H1 (cell line): ENCODE measurements at regions not wholly inside any gene's neighbourhood (a gene's known extent, or its start where the extent isn't known, plus 50 kb on each side); places are given as distances from the start of the nearest gene placed in this dataset.

Experiments used
- CTCF ChIA-PET: fragments of 300-600 bp; sonication (Branson Sonifier 250); formaldehyde crosslinking; loops from one replicate; lab custom pipeline; 2021; ENCODE audit not compliant: partially characterized antibody; lab: Charles Lee
- POLR2A ChIA-PET: fragments of 300-600 bp; sonication (Branson Sonifier 250); formaldehyde crosslinking; loops from one replicate; lab custom pipeline; 2021; ENCODE audit warnings: inconsistent platforms; ENCODE audit not compliant: partially characterized antibody; lab: Charles Lee
- DNase-seq, 2 experiments: peaks; one replicate each; pipeline versions ENCODE4 v3.0.0 to v3.0.0-alpha.2; 2010 to 2022; ENCODE audit warnings: low spot score in 2 of 2, low read depth in 1 of 2, mixed read lengths in 1 of 2
- FAIRE-seq: peaks from 2 replicates; lab custom pipeline; 2011; peaks lifted over from hg19 to GRCh38; lab: Jason Lieb, UNC
- H2AFZ ChIP-seq: 2 replicates; pipeline ENCODE4 v1.8.1; 2012; ENCODE audit warnings: low read length, inconsistent platforms
- H2AK5ac ChIP-seq: 2 replicates; pipeline ENCODE4 v1.6.1; 2013; ENCODE audit warnings: low read depth, low read length
- H2BK120ac ChIP-seq: replicated peaks from 2 replicates; pipeline ENCODE3; 2013; ENCODE audit warnings: low read depth, low read length, inconsistent platforms
- H2BK12ac ChIP-seq: 2 replicates; pipeline ENCODE4 v1.6.1; 2013; ENCODE audit warnings: low read depth, low read length
- H2BK15ac ChIP-seq: 2 replicates; pipeline ENCODE4 v1.6.1; 2013; ENCODE audit warnings: low read length
- H2BK20ac ChIP-seq: 2 replicates; pipeline ENCODE4 v1.6.1; 2013; ENCODE audit warnings: low read length
- H2BK5ac ChIP-seq: 2 replicates; pipeline ENCODE4 v1.6.1; 2013; ENCODE audit warnings: low read depth, low read length
- H3K14ac ChIP-seq: 2 replicates; pipeline ENCODE4 v1.6.1; 2013; ENCODE audit warnings: inconsistent platforms; ENCODE audit not compliant: insufficient read length
- H3K18ac ChIP-seq: 2 replicates; pipeline ENCODE4 v1.6.1; 2013; ENCODE audit warnings: low read length; ENCODE audit errors: extremely low read depth
- H3K23ac ChIP-seq: 2 replicates; pipeline ENCODE4 v1.6.1; 2013; ENCODE audit warnings: inconsistent platforms; ENCODE audit not compliant: insufficient read length
- H3K23me2 ChIP-seq: 2 replicates; pipeline ENCODE4 v1.6.1; 2013; ENCODE audit warnings: low read depth, low read length
- H3K27ac ChIP-seq: 2 replicates; pipeline ENCODE4 v1.6.1; 2011; ENCODE audit warnings: low read depth, low read length, inconsistent platforms
- H3K27me3 ChIP-seq, 4 experiments: replicated peaks in 1 of 4; 1 replicate in 1 of 4; 2 replicates in 3 of 4; pipeline versions ENCODE4 v1.6.1 to v1.8.1; 2011 to 2013; ENCODE audit warnings: low read length in 3 of 4, mild to moderate bottlenecking in 3 of 4, inconsistent platforms in 2 of 4, mixed read lengths in 2 of 4, moderate library complexity in 1 of 4; ENCODE audit not compliant: control insufficient read depth in 3 of 4, insufficient read depth in 3 of 4; ENCODE audit errors: extremely low read depth in 1 of 4
- H3K36me3 ChIP-seq, 4 experiments: 2 replicates each; pipeline versions ENCODE4 v1.6.1 to v1.8.1; 2011 to 2013; ENCODE audit warnings: mild to moderate bottlenecking in 4 of 4, low read length in 3 of 4, moderate library complexity in 2 of 4, control low read depth in 1 of 4, inconsistent platforms in 1 of 4; ENCODE audit not compliant: insufficient read depth in 4 of 4, control insufficient read depth in 2 of 4
- H3K4ac ChIP-seq: replicated peaks from 2 replicates; pipeline ENCODE3; 2013; ENCODE audit warnings: low read length, low read depth, mixed read lengths, inconsistent platforms; ENCODE audit not compliant: insufficient read length
- H3K4me1 ChIP-seq, 4 experiments: replicated peaks in 1 of 4; 1 replicate in 1 of 4; 2 replicates in 3 of 4; pipeline versions ENCODE4 v1.6.1 to v1.8.1; 2011 to 2013; ENCODE audit warnings: low read length in 3 of 4, inconsistent platforms in 2 of 4, mixed read lengths in 1 of 4; ENCODE audit not compliant: insufficient read depth in 4 of 4, control insufficient read depth in 3 of 4
- H3K4me2 ChIP-seq, 2 experiments: 2 replicates each; pipeline versions ENCODE4 v1.6.1 to v1.8.1; 2011 to 2013; ENCODE audit warnings: low read depth in 2 of 2, low read length in 2 of 2, control low read depth in 1 of 2, inconsistent platforms in 1 of 2, mild to moderate bottlenecking in 1 of 2; ENCODE audit not compliant: insufficient read depth in 1 of 2
- H3K4me3 ChIP-seq, 4 experiments: fragments of 200-600, 300-600 bp in 1 of 4; sonication (generic), shearing (Covaris generic), sonication (Bioruptor Twin) in 1 of 4; 2 replicates each; pipeline versions ENCODE4 v1.5.1 to v1.8.1; 2011 to 2016; ENCODE audit warnings: low read length in 4 of 4, low read depth in 3 of 4, control low read depth in 2 of 4, inconsistent platforms in 2 of 4, mild to moderate bottlenecking in 2 of 4, mixed read lengths in 1 of 4, moderate library complexity in 1 of 4; ENCODE audit not compliant: insufficient read depth in 2 of 4; ENCODE audit errors: extremely low read depth in 1 of 4
- H3K56ac ChIP-seq: replicated peaks from 2 replicates; pipeline ENCODE3; 2013; ENCODE audit warnings: low read depth, mild to moderate bottlenecking, mixed read lengths, low read length, inconsistent platforms; ENCODE audit not compliant: insufficient read length
- H3K79me1 ChIP-seq: 2 replicates; pipeline ENCODE4 v1.6.1; 2013; ENCODE audit warnings: low read depth, low read length, control low read depth
- H3K79me2 ChIP-seq, 2 experiments: 2 replicates each; pipeline versions ENCODE4 v1.6.1 to v1.8.1; 2012 to 2013; ENCODE audit warnings: low read length in 2 of 2, mild to moderate bottlenecking in 2 of 2, inconsistent platforms in 1 of 2; ENCODE audit not compliant: insufficient read depth in 2 of 2, control insufficient read depth in 1 of 2
- H3K9ac ChIP-seq, 4 experiments: replicated peaks in 1 of 4; 1 replicate in 1 of 4; 2 replicates in 3 of 4; pipeline versions ENCODE4 v1.6.1 to v1.8.1; 2011 to 2013; ENCODE audit warnings: low read depth in 3 of 4, low read length in 3 of 4, control low read depth in 2 of 4, mild to moderate bottlenecking in 2 of 4, moderate library complexity in 2 of 4, inconsistent platforms in 1 of 4; ENCODE audit errors: extremely low read depth in 1 of 4
- H3K9me3 ChIP-seq, 2 experiments: 2 replicates each; pipeline versions ENCODE4 v1.6.1 to v1.8.1; 2012 to 2013; ENCODE audit warnings: mild to moderate bottlenecking in 2 of 2, moderate library complexity in 2 of 2, control low read depth in 1 of 2, inconsistent platforms in 1 of 2, low read depth in 1 of 2, low read length in 1 of 2, mixed read lengths in 1 of 2; ENCODE audit not compliant: insufficient read depth in 2 of 2
- H4K20me1 ChIP-seq, 2 experiments: replicated peaks in 1 of 2; 2 replicates each; pipeline versions ENCODE3 to v1.8.1; 2011 to 2013; ENCODE audit warnings: inconsistent platforms in 2 of 2, low read length in 2 of 2, mild to moderate bottlenecking in 1 of 2; ENCODE audit not compliant: insufficient read depth in 2 of 2, control insufficient read depth in 1 of 2
- H4K5ac ChIP-seq: 2 replicates; pipeline ENCODE4 v1.6.1; 2013; ENCODE audit warnings: low read length, low read depth, mixed read lengths, inconsistent platforms; ENCODE audit not compliant: insufficient read length
- H4K8ac ChIP-seq: 2 replicates; pipeline ENCODE4 v1.8.0; 2013; ENCODE audit warnings: mild to moderate bottlenecking, moderate library complexity, low read length, inconsistent platforms; ENCODE audit not compliant: insufficient read depth; ENCODE audit errors: extremely low read depth
- H4K91ac ChIP-seq: replicated peaks from 2 replicates; pipeline ENCODE3; 2013; ENCODE audit warnings: low read length, mixed read lengths, inconsistent platforms; ENCODE audit not compliant: insufficient read length
- BCL11A ChIP-seq, 2 experiments: IDR thresholded peaks; one replicate each; pipeline ENCODE4 v1.6.1; 2011; ENCODE audit warnings: low read depth in 2 of 2, low read length in 2 of 2, mild to moderate bottlenecking in 2 of 2
- BRCA1 ChIP-seq: IDR thresholded peaks from 2 replicates; pipeline ENCODE4 v1.6.1; 2012; ENCODE audit warnings: low read depth, low read length, improper control_type of control experiment
- CHD1 ChIP-seq: IDR thresholded peaks from 2 replicates; pipeline ENCODE4 v1.6.1; 2012; ENCODE audit warnings: low read depth, low read length, improper control_type of control experiment
- CREB1 ChIP-seq: IDR thresholded peaks from 2 replicates; pipeline ENCODE4 v1.6.1; 2012; ENCODE audit warnings: inconsistent platforms
- GABPA ChIP-seq: IDR thresholded peaks from 2 replicates; pipeline ENCODE4 v1.6.1; 2011; ENCODE audit warnings: mild to moderate bottlenecking, low read length, moderate library complexity, borderline replicate concordance; ENCODE audit not compliant: insufficient read depth
- HDAC2 ChIP-seq, 2 experiments: fragments of 300-600 bp in 1 of 2; sonication (generic) in 1 of 2; IDR thresholded peaks; 2 replicates each; pipeline ENCODE4 v1.6.1; 2011 to 2012; ENCODE audit warnings: low read depth in 2 of 2, low read length in 2 of 2, mild to moderate bottlenecking in 2 of 2, moderate library complexity in 2 of 2, borderline replicate concordance in 1 of 2, inconsistent platforms in 1 of 2
- KDM4A ChIP-seq: IDR thresholded peaks from one replicate; pipeline ENCODE4 v1.7.1; 2012; ENCODE audit warnings: low read depth, mild to moderate bottlenecking, moderate library complexity, low read length, inconsistent platforms; ENCODE audit not compliant: severe bottlenecking
- RBBP5 ChIP-seq: IDR thresholded peaks from 2 replicates; pipeline ENCODE4 v1.7.1; 2012; ENCODE audit warnings: low read depth, mild to moderate bottlenecking, inconsistent platforms, low read length, moderate library complexity, borderline replicate concordance
- SP4 ChIP-seq: IDR thresholded peaks from 2 replicates; pipeline ENCODE4 v1.6.1; 2012; ENCODE audit warnings: low read length, inconsistent platforms
- ZNF274 ChIP-seq: IDR thresholded peaks from 2 replicates; pipeline ENCODE4 v1.7.0; 2012; ENCODE audit warnings: low read length, borderline replicate concordance; ENCODE audit errors: extremely low read depth
- WGBS, 2 experiments: shearing (Covaris generic) in 1 of 2; methylation state at CpG; one replicate each; pipeline versions ENCODE4 v1.1.6 to v1.1.7; 2013 to 2015; ENCODE audit warnings: low lambda C conversion rate in 2 of 2, mixed read lengths in 2 of 2, inconsistent platforms in 1 of 2, low coverage in 1 of 2, missing lambda C conversion rate in 1 of 2; ENCODE audit not compliant: insufficient replicate concordance in 2 of 2, insufficient coverage in 1 of 2, insufficient read length in 1 of 2; ENCODE audit errors: extremely low coverage in 1 of 2, missing lambda C conversion rate in 1 of 2; 5-methylcytosine and 5-hydroxymethylcytosine counted together
- TF ChIP-seq, protein P1 (sequence below), 3 experiments: IDR thresholded peaks; 1 replicate in 2 of 3; 2 replicates in 1 of 3; pipeline versions ENCODE4 v1.5.1 to v1.6.1; 2011; ENCODE audit warnings: low read length in 3 of 3, mild to moderate bottlenecking in 3 of 3, inconsistent platforms in 2 of 3, low read depth in 1 of 3, moderate library complexity in 1 of 3; ENCODE audit not compliant: insufficient read depth in 1 of 3; ENCODE audit errors: control extremely low read depth in 1 of 3

DNA sequence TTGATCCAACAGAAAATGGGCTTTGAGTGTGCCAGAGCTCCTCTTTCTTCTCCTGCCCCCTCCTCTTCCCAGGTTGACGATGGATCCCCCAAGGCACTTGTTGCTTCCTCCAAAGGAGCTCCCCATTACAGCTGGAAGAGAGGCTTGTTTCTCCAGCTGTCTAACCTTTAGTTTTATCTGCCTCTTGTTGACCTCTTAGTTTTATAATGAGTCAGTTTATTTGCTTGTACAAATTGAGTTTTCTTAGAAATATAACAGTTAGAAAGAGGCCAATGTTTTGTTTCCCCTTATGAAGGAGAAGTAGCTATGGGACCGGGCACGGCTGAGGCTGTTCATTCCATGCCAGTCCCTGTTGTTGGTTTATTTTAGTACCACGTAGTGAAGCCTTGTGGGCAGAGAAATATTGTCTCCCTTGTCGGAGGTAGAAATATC, 158.2 kb downstream of the SPRY1 start:
- Histone ChIP-seq H3K9me3 (no peaks in the 10 kb centered on the region), H2BK15ac (no peak overlapping the region), H2AFZ (no peak overlapping the region; the same call in 1 of the 2 replicates), H3K14ac (no peak overlapping the region), H3K23me2 (no peaks in the 10 kb centered on the region), H3K18ac (no peak overlapping the region), H3K4ac (no peak overlapping the region), H3K4me3 (no peak overlapping the region), H2AK5ac (no peak overlapping the region; the same call in 1 of the 2 replicates), H4K8ac (no peak overlapping the region), H4K5ac (no peak overlapping the region), H3K27ac (no peak overlapping the region), H3K79me1 (no peaks in the 10 kb centered on the region), H2BK12ac (no peak overlapping the region), H3K9ac (no peak overlapping the region), H3K36me3 (no peaks in the 10 kb centered on the region), H3K23ac (no peak overlapping the region), H2BK120ac (no peak overlapping the region), H2BK20ac (no peak overlapping the region), H3K4me2 (no peak overlapping the region), H3K4me1 (peaks cover 4 to 12% (median 6%) of the 10 kb centered on the region in 4 experiments; a peak in 5 of 7 replicates), H4K20me1 (no peaks in the 10 kb centered on the region), H3K79me2 (no peaks in the 10 kb centered on the region), H4K91ac (no peak overlapping the region), H2BK5ac (no peak overlapping the region), H3K56ac (no peak overlapping the region), H3K27me3 (no peaks in the 10 kb centered on the region)
- FAIRE-seq (no peak), DNase-seq (no peak)
- WGBS, 2 experiments: 71% methylated on average over 5 of the region's 5 CpGs; no CpG with 5 or more reads in 1 of the 2 experiments
- CTCF ChIA-PET: interaction anchor here (0.7 to 3.8 kb wide), 6 partner anchors 9 to 106 kb away, joined by 3 to 28 read pairs (median 4); no protein-coding TSS in a partner anchor
- POLR2A ChIA-PET: interaction anchor here (1.4 kb wide), 1 partner anchor 10 kb away, joined by 4 read pairs; no protein-coding TSS in a partner anchor
- TF ChIP-seq SP4 (no peak), CHD1 (no peak), BCL11A (IDR thresholded peaks at IDR 0.05; ENCODE audit: low read depth in 2 of 2, low read length in 2 of 2) (no peak), GABPA (no peak), HDAC2 (IDR thresholded peaks at IDR 0.05; ENCODE audit: borderline replicate concordance in 1 of 2, low read depth in 2 of 2, low read length in 2 of 2) (no peak), RBBP5 (no peak), ZNF274 (no peak), CREB1 (no peak), BRCA1 (no peak), KDM4A (no peak)
- TF ChIP-seq, protein P1, sequence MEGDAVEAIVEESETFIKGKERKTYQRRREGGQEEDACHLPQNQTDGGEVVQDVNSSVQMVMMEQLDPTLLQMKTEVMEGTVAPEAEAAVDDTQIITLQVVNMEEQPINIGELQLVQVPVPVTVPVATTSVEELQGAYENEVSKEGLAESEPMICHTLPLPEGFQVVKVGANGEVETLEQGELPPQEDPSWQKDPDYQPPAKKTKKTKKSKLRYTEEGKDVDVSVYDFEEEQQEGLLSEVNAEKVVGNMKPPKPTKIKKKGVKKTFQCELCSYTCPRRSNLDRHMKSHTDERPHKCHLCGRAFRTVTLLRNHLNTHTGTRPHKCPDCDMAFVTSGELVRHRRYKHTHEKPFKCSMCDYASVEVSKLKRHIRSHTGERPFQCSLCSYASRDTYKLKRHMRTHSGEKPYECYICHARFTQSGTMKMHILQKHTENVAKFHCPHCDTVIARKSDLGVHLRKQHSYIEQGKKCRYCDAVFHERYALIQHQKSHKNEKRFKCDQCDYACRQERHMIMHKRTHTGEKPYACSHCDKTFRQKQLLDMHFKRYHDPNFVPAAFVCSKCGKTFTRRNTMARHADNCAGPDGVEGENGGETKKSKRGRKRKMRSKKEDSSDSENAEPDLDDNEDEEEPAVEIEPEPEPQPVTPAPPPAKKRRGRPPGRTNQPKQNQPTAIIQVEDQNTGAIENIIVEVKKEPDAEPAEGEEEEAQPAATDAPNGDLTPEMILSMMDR (IDR thresholded peaks at IDR 0.05; ENCODE audit: control extremely low read depth in 1 of 3, insufficient read depth in 1 of 3, low read depth in 1 of 3, low read length in 3 of 3): no peak
